ENCODE measurements at regions not wholly inside any gene's neighbourhood (a gene's known extent, or its start where the extent isn't known, plus 50 kb on each side); places are given as distances from the start of the nearest gene placed in this dataset.

- TF ChIP-seq TAF1 (IDR thresholded peaks at IDR 0.05; ENCODE audit: low read depth) = no peak
- TF ChIP-seq TEAD4 (IDR thresholded peaks at IDR 0.05) = 0 out of 2 replicates have a peak, but pooled peaks have one; percentile 6
Observed at GRCh38 chr1:235018161-235018560, 110.5 kb downstream of the TOMM20 start.

- no peak for TF ChIP-seq TEAD4 (IDR thresholded peaks at IDR 0.05)
- no peak for TF ChIP-seq REST (IDR thresholded peaks at IDR 0.05; ENCODE audit: low read depth)
- no peak for TF ChIP-seq ZBTB7A (IDR thresholded peaks at IDR 0.05; ENCODE audit: low read depth)
- TF ChIP-seq FOXM1 (IDR thresholded peaks at IDR 0.05; ENCODE audit: borderline replicate concordance, low read depth) = no peak
- no peak for TF ChIP-seq CREB1 (IDR thresholded peaks at IDR 0.05; ENCODE audit: low read depth)
- no peak for TF ChIP-seq RAD21 (IDR thresholded peaks at IDR 0.05; ENCODE audit: low read depth)
- TF ChIP-seq NFIC (IDR thresholded peaks at IDR 0.05) = no peak
- TF ChIP-seq EGR1 (IDR thresholded peaks at IDR 0.05) = no peak
- no peak for TF ChIP-seq USF1 (IDR thresholded peaks at IDR 0.05)
- no peak for TF ChIP-seq MAX (IDR thresholded peaks at IDR 0.05)
- TF ChIP-seq TCF12 (IDR thresholded peaks at IDR 0.05; ENCODE audit: low read depth) = no peak
- no peak for TF ChIP-seq CEBPB (IDR thresholded peaks at IDR 0.05)
- no peak for TF ChIP-seq TAF1 (IDR thresholded peaks at IDR 0.05; ENCODE audit: low read depth)
- TF ChIP-seq YY1 (IDR thresholded peaks at IDR 0.05; ENCODE audit: low read depth) = no peak
- no peak for TF ChIP-seq EP300 (IDR thresholded peaks at IDR 0.05; ENCODE audit: borderline replicate concordance)
Observed at GRCh38 chr1:235017719-235018118, 110.9 kb downstream of the TOMM20 start.

GRCh38 chr1:235017191-235017590 is 111.4 kb downstream of the TOMM20 start:
- no peak for TF ChIP-seq NFIC (IDR thresholded peaks at IDR 0.05)
- no peak for TF ChIP-seq EGR1 (IDR thresholded peaks at IDR 0.05)
- TF ChIP-seq USF1 (IDR thresholded peaks at IDR 0.05) = no peak
- no peak for TF ChIP-seq CEBPB (IDR thresholded peaks at IDR 0.05)
- TF ChIP-seq EP300 (IDR thresholded peaks at IDR 0.05; ENCODE audit: borderline replicate concordance) = no peak
- TF ChIP-seq TAF1 (IDR thresholded peaks at IDR 0.05; ENCODE audit: low read depth) = no peak
- TF ChIP-seq YY1 (IDR thresholded peaks at IDR 0.05; ENCODE audit: low read depth) = no peak
- no peak for TF ChIP-seq FOXM1 (IDR thresholded peaks at IDR 0.05; ENCODE audit: borderline replicate concordance, low read depth)
- TF ChIP-seq REST (IDR thresholded peaks at IDR 0.05; ENCODE audit: low read depth) = no peak
- TF ChIP-seq TEAD4 (IDR thresholded peaks at IDR 0.05) = no peak
- TF ChIP-seq RAD21 (IDR thresholded peaks at IDR 0.05; ENCODE audit: low read depth) = no peak
- TF ChIP-seq CREB1 (IDR thresholded peaks at IDR 0.05; ENCODE audit: low read depth) = no peak

GRCh38 chr1:235015291-235015985 is 113.2 kb downstream of the TOMM20 start:
- TF ChIP-seq CREB1 (IDR thresholded peaks at IDR 0.05; ENCODE audit: low read depth) = no peak
- no peak for TF ChIP-seq CEBPB (IDR thresholded peaks at IDR 0.05)
- no peak for TF ChIP-seq REST (IDR thresholded peaks at IDR 0.05; ENCODE audit: low read depth)
- no peak for TF ChIP-seq RAD21 (IDR thresholded peaks at IDR 0.05; ENCODE audit: low read depth)
- no peak for TF ChIP-seq TCF12 (IDR thresholded peaks at IDR 0.05; ENCODE audit: low read depth)
- TF ChIP-seq TEAD4 (IDR thresholded peaks at IDR 0.05) = no peak
- TF ChIP-seq USF1 (IDR thresholded peaks at IDR 0.05) = no peak
- no peak for TF ChIP-seq EP300 (IDR thresholded peaks at IDR 0.05; ENCODE audit: borderline replicate concordance)
- no peak for TF ChIP-seq NFIC (IDR thresholded peaks at IDR 0.05)
